CD4-positive, alpha-beta T cell treated with Interleukin-6 for 4 hours (primary cell): ENCODE measurements at regions not wholly inside any gene's neighbourhood (a gene's known extent, or its start where the extent isn't known, plus 50 kb on each side); places are given as distances from the start of the nearest gene placed in this dataset.

Source experiments
- DNase-seq: peaks from one replicate; pipeline ENCODE4 v3.0.0-alpha.2; 2020; ENCODE audit warnings: mixed read lengths

GRCh38 chr12:111174251-111174960, 194.5 kb downstream of the PHETA1 start:
- peak; percentile 7 for DNase-seq

DNA sequence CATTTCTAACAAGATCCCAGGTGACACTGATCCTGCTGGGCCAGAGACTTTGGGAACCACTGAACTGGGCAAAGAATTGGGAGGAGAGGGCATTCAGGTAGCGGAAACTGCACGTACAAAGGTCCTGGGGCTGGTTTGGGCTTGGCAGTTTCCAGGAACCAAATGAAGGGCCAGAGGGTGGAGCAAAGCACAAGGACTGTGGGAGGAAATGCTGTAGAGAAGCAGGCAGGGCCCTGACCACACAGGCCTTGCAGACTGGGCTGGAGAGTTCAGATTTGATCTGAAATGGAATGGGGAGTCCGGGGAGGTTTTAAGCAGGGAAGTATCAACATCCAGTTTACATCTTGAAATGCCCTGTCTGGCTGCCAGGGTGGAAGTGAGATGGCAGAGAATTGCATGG, 195.1 kb downstream of the PHETA1 start:
- DNase-seq: no peak

DNA sequence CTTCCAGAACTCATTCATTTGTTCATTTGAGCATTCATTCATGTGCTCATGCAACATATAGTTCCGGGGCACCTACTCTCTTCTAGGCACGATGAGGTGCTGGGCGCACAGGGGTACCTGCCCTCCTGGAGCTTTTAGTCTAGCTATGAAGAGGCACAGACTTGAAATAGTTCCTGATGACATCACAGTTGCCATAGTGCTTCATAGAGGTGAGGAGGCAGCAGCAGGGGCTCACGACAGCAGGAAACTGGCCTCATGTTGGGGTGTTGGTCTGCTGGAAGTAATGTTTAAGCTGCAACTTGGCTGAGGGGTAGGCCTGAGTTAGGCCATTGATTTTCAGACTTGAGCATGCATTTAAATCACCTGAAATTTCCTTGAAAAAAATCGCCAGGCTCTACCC, 195.5 kb downstream of the PHETA1 start:
- no peak for DNase-seq

GRCh38 chr12:111172786-111173185, 196.1 kb downstream of the PHETA1 start:
- DNase-seq: no peak

- no peak for DNase-seq
Observed at GRCh38 chr12:111171832-111172231, 197.1 kb downstream of the PHETA1 start.

DNA sequence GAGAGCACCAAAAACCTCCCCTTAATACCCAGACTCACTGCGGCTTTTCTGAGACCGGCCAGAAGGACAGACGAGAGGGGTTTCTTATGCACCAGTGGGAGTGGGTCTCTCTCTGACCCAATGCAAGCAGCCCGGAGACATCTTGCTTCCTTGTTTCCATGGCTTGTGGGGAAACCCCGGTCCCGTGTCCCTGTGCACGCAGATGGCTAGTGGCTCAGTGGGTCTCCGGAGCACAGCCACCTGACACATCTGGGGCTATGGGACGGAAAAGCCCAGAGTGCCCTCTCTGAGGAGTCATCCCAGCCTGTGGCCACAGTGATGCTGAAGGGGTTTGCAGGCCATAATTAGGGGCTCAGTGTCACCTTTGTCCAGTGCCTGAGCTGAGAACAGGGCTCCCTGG, 197.6 kb downstream of the PHETA1 start:
- DNase-seq: no peak

GRCh38 chr12:111170543-111170942, 198.4 kb downstream of the PHETA1 start:
- DNase-seq: no peak

DNA sequence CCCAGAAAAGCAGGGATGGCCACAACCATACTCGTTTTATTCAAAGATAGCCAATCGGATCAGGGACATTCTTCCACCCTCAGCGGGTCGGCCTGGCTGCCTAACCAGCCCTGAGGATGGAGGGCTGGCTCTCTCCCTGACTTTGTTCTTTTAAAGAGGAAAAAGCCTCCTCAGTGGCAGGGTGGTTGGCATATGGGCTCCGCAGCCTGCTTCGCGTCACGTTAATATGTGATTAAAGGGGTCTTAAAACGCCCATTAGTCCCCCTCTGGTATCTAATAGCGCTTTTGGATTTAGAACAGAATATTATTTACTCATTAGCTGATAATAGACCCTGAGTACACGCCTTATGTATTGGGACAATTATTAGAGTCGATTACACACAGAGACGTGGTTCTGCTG, 199.4 kb downstream of the PHETA1 start:
- DNase-seq: no peak

DNA sequence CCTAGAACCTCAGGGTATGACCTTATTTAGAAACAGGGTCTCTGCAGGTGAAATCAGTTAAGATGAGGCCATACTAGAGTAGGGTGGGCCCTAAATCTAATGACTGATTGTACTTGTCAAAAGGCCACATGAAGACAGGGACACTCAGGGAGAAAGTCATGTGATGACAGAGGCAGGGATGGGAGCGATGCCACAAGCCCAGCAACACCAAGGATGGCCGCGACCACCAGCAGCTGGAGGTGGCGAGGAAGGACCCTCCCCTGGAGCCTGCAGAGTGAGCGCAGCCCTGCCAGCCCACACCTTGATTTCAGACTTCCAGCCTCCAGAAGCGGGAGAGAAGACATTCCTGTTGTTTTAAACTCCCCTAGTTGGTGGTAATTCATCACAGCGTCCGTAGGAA, 199.9 kb downstream of the PHETA1 start:
- DNase-seq: no peak

- DNase-seq: no peak
Observed at GRCh38 chr12:111168009-111168900, 200.6 kb downstream of the PHETA1 start.

GRCh38 chr12:111166779-111167540, 201.9 kb downstream of the PHETA1 start:
- DNase-seq: no peak

- no peak for DNase-seq
Observed at GRCh38 chr12:111164833-111165525, 203.9 kb downstream of the PHETA1 start.

- no peak for DNase-seq
Observed at GRCh38 chr12:111163422-111163821, 205.5 kb downstream of the PHETA1 start.

- DNase-seq: no peak
Observed at GRCh38 chr12:111161898-111162297, 207.0 kb downstream of the PHETA1 start.

GRCh38 chr12:111160350-111161241, 208.3 kb downstream of the PHETA1 start:
- DNase-seq: no peak

DNA sequence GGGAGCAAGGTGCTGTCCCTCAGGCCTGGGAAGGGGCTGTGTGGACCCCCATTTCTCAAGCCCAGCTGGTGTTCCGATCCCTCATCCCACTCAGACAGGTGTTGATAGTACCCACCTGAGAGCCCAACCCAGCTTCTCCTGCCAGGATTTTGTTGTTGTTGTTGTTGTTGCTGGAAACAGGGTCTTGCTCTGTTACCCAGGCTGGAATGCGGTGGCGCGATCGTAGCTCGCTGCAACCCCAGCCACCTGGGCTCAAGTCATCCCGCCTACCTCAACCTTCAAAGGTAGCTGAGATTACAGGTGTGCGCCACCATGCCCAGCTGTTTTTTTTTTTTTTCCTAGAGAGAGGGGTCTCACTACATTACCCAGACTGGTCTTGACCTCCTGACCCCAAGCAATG, 209.9 kb downstream of the PHETA1 start:
- DNase-seq: no peak

GRCh38 chr12:111157486-111157885, 211.4 kb downstream of the PHETA1 start:
- DNase-seq: no peak

- no peak for DNase-seq
Observed at GRCh38 chr12:111156304-111156703, 212.6 kb downstream of the PHETA1 start.

GRCh38 chr12:111155521-111155920, 213.4 kb downstream of the PHETA1 start:
- no peak for DNase-seq

DNA sequence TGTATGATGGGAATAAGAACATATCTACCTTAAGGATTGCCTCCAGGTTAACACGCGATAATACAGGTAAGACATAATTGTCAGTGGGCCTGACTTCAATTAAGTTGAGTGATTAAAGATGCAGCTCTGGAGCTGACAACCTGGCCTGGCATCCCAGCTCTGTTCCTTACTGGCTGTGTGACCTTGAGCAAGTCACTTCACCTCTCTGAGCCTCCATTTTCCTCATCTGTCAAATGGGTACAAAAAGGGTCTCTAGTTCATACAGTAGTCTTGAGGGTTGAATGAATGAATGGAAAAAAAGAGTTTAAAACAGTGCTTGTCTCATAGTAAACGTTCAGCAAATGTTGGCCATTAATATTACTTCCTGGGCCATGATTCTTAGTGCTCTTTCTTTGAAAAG, 213.9 kb downstream of the PHETA1 start:
- no peak for DNase-seq

DNA sequence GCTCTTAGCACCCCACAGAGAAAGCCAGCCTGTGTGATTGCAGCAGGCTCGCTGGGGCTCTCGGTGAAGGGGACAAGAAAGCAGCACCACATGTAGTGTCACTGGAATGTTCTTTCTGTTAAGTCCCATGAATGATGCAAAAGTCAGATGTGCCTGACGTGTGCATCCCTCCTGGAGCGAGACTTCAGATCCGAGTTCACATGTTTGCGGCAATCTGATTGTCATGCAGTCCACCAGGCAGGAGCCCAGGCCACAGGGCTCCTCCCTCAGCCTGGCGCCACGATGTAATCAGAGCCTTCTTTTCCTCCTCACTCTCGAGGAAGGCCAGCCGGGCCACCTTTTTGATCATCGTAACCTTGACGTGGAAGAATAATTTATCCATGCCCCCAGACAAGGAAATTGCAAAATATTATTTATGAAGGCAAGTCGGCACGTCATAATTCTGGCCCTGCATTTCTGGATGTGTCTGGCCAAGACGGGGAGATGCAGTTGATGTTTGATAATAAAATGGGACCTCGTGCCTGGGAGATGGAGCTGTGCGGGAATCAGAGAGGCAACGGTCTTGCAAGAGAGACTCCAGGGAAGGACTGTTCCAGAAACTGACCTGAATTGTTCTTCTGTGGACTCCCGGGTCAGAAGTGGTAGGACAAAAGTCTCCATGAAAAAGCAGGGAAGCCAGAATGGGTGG, 214.6 kb downstream of the PHETA1 start:
- no peak for DNase-seq
